8988T (cell line): ENCODE measurements at regions not wholly inside any gene's neighbourhood (a gene's known extent, or its start where the extent isn't known, plus 50 kb on each side); places are given as distances from the start of the nearest gene placed in this dataset.
"Not testable (repeated sequence)": the region's sequence is repeated elsewhere in the genome, so short reads cannot be mapped to it uniquely, and the experiment has no call there.

ENCODE experiments used
- DNase-seq: peaks from one replicate; pipeline ENCODE4 v3.0.0; 2011

DNA sequence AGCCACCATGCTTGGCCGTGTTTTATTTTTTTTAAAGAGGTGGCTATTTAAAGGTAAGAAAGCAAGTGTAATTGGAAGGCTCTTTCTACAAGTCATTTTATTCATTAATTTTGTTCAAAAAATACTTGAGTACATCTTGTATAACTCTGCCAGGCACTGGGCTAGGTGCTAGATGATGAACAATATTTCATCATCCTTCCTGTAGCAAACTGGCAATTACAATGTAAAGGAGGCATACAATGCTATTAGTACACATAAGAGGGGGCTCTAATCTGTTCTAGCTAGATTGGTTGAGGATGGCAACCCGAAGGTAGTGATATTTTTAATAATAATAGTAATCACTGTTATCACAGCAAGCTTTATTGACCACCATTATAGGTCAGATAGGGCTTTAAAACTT, 215.5 kb upstream of the KLF14 start:
- DNase-seq, result no peak

GRCh38 chr7:130950054-130950453, 216.0 kb upstream of the KLF14 start:
- no peak for DNase-seq

- no peak for DNase-seq
Observed at GRCh38 chr7:130950741-130951140, 216.7 kb upstream of the KLF14 start.

GRCh38 chr7:130951303-130951975, 217.4 kb upstream of the KLF14 start:
- no peak for DNase-seq

- DNase-seq, result no peak
Observed at GRCh38 chr7:130951976-130952876, 218.2 kb upstream of the KLF14 start.

DNA sequence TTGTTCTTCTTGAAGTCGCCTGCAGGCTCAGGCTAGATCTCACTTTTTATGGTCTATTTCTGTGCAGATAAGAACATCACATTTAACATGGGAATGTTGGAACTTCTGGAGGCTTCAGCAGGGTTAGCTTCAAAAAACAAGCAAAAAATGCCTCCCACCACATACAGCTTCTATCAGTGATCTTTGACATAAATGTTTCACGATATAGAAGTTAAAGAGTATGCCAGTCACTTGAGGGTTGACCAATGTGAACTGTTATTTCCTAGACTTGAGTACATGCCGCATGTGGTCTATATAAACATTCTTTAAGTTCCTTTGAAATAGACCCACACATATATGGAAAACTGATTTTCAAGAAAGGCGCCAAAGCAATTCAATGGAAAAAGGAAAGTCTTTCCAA, 219.2 kb upstream of the KLF14 start:
- no peak for DNase-seq

DNA sequence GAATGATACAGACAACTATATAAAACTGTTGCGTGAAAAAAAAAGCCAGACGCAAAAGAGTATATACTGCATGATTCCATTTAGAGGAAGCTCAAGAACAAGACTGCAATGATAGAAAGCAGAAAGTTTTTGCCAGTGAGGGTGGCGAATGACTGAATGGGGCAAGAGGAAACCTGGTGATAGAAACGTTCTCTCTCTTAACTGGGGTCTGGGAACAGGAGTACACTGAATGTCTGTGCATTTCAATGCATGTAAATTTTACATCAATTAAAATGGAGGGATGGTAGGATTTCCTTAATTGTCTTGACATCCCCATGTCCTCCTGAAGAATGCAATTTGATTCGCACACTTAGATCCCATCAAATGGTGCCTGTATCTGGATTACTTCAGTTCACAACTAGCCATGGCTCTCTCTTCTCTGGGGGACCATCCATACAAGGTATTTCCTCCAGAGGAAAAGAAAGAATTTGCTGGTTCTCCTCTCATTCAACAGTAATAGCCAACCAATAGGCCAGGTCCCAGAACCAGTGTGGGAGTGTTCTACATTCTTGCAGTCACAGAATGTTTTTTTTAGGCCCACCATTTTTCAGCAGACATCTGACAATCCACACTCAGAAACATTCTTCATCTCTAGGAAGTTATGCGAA, 221.0 kb upstream of the KLF14 start:
- DNase-seq, result no peak

DNA sequence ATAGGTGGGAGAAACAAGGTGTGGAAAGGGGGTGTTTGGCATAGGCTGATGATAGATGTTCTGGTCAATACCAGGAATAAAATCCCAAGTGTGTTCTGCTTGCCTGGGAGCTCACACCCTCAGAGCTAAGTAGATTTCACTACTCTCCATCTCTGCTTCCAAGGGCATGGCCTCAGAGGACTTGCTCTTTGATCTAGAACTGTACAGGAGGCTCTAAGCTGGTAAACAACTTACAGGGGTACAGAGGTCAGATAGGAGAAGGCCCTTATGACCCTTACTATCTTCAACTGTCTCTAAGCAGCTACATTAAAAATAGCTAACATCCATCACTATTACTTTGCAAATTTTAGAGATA, 221.5 kb upstream of the KLF14 start:
- no peak for DNase-seq

GRCh38 chr7:130956417-130957136, 222.6 kb upstream of the KLF14 start:
- no peak for DNase-seq

DNA sequence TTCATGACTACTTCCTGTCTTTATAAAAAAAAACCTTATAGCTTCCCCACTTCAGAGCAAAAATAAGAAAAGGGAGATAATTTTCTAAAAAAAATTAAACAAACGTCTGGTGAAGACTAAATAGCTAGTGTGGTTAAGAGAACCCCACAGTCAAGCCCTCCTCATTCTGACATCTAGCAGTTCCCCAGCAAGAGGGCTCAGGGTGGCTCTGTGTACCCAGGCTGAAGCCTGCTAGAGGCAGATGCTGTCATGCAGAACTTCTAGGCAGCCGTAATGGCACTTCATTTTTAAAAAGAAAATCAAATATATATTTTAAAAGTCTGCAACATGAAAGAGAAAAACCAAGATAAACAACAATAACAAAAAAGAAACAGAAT, 223.1 kb upstream of the KLF14 start:
- no peak for DNase-seq

DNA sequence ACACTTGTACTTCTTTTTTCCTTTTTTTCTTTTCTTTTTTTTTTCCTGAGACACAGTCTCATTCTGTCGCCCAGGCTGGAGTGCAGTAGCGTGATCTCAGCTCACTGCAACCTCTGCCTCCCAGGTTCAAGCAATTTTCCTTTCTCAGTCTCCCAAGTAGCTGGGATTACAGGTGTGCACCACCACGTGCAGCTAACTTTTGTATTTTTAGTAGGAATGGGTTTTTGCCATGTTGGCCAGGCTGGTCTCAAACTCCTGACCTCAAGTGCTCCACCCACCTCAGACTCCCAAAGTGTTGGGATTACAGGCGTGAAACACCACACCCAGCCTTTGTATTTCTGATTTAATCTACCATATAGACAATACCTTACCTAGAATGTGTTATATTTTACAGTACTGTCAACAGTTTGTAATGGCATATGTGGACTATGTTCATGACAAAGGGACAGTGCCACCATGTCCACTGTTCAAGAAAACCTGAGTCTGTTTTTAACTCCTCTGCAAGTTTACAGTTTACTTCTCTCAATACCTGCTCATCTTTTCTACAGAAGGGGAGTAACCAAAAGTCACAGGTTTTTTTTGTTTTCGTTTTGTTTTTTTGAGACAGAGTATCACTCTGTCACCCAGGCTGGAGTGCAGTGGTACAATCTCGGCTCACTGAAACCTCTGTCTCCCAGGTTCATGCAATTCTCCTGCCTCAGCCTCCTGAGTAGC, 223.9 kb upstream of the KLF14 start:
- not testable (repeated sequence) for DNase-seq

DNA sequence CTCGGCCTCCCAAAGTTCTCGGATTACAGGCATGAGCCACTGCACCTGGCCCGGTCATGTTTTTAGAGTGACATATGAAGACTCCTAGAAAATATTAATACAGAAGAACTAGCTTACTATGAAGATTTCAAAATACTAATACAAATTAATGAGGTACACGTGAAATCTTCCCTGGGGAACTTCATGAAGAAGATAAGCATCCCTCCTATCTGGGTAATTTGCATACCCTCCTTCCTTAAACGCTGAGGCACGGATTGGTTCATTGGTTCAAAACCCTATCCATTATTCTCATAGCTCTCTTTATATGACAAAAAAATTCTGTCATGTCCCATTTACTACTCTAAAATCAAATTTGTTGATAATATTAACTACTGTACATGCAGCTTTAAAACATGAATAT, 224.8 kb upstream of the KLF14 start:
- no peak for DNase-seq

GRCh38 chr7:130959743-130960207, 225.8 kb upstream of the KLF14 start:
- no peak for DNase-seq

- DNase-seq, result no peak
Observed at GRCh38 chr7:130960208-130960988, 226.4 kb upstream of the KLF14 start.

GRCh38 chr7:130961128-130961601, 227.2 kb upstream of the KLF14 start:
- no peak for DNase-seq

DNA sequence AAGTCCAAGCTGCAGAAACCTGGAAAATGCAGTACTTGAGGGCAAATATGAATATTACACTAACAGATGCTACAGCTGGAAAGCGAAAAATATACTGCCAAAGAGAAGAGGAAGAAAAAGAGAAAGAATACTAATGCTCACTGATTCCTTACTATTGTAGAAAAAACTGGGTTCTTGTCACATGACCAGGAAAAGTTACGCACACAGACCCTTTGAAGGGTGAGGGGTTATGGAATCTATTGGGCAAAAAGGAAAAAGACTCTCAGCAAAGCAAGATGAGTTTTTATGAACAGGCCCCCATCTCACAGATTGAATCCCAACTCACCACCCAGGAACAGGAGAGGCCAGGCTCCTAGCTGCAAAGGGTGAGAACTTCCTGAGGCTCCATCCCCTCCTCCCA, 228.1 kb upstream of the KLF14 start:
- no peak for DNase-seq

GRCh38 chr7:130963339-130963738, 229.3 kb upstream of the KLF14 start:
- no peak for DNase-seq

- DNase-seq, result no peak
Observed at GRCh38 chr7:130965515-130965914, 231.5 kb upstream of the KLF14 start.

DNA sequence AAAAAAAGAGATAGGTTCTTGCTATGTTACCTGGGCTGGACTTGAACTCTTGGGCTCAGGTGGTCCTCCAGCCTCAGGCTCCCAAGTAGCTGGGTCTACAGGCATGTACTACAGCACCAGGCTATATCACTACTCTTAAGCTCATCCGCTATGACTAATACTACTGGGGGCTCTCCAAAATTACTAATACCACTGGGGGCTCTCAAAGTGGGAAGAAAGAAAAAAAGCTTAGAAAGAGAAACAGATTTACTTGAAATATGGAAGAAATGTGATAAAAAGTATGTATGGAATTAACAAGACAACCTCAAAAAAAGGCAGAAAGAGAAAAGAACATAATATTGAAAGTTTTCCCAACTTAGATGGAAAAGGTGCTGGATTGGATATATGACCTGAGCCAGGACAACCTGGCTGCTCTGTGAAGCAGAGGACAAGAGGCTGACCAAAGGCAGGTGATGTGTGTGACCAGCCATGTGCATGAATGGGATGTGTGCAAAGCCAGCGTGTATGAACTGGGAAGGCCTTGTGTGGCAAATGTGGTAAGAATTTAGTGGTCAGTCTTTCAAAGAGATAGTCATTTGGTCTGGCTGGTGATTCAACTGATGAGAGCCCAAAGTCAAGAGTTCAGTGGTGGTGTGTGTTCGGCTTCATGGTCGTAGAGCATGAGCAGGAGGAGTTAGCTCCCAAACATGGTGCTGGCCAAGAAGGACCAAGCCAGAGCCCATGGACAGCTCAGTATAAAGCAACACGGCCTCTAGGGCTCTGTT, 232.4 kb upstream of the KLF14 start:
- no peak for DNase-seq

DNA sequence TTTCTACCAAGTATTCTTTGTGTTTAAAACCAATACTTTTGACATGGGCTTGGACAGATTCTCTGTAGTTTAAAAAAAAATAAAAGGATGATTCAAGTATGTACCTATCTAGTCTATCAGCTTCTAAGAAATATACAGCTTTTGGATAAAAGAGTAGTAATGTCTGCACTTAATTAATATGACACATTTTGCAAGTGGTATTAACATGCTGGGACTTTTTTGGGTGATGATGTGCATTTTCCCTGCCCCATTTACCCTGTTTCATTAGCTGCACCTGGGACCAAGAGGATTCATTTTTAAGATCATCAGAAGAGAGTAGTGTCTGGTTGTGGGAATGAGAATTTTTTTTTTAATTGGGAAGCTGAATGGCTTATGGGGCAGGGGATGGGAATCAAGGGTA, 236.2 kb upstream of the KLF14 start:
- DNase-seq, result no peak

DNA sequence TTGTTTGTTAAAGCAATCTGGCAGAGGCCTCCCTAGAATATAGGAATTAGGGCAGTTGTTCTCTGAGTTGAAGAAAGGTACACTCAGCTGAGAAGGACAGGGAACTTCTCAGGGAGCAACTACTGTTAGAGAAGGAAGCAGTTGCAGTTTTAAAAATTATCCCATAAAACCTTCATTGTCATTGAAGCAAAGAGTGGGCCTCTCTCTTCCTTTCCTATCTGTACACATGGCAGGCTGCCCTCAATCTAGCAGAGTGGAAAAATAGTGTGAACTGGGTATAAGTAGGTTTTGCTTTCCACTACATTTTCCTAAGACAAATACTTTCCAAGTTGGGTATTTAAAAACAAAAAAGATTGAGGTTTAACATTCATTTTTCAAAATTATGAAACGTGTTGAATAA, 236.7 kb upstream of the KLF14 start:
- DNase-seq, result no peak
